Inferior parietal cortex (tissue), 1 donor: ENCODE measurements at regions not wholly inside any gene's neighbourhood (a gene's known extent, or its start where the extent isn't known, plus 50 kb on each side); places are given as distances from the start of the nearest gene placed in this dataset.

Experiments
- DNase-seq: peaks from one replicate; pipeline ENCODE4 v3.0.0-alpha.2; 2016; ENCODE audit errors: extremely low spot score

- DNase-seq, result no peak
These were observed 57.5 kb upstream of the C1QTNF7 start for GRCh38 chr4:15370296-15370695.

- DNase-seq, result no peak
These were observed 54.5 kb upstream of the C1QTNF7 start for GRCh38 chr4:15373363-15373762.

GRCh38 chr4:15374656-15375055 lies 53.2 kb upstream of the C1QTNF7 start:
- no peak for DNase-seq

GRCh38 chr4:15375667-15376066 lies 52.2 kb upstream of the C1QTNF7 start:
- DNase-seq, result no peak

GRCh38 chr4:15376145-15376544 lies 51.7 kb upstream of the C1QTNF7 start:
- no peak for DNase-seq

GRCh38 chr4:15376594-15376993 lies 51.2 kb upstream of the C1QTNF7 start:
- no peak for DNase-seq
